SK-N-SH (cell line): ENCODE measurements at regions not wholly inside any gene's neighbourhood (a gene's known extent, or its start where the extent isn't known, plus 50 kb on each side); places are given as distances from the start of the nearest gene placed in this dataset.

Source experiments
- CTCF ChIA-PET: fragments of 300-600, 350-600 bp; formaldehyde crosslinking; extraction: SDS; loops from one replicate; lab custom pipeline; 2021; lab: Yijun Ruan, JAX
- POLR2A ChIA-PET: fragments of 350-600 bp; sonication (Branson Sonifier 250); formaldehyde crosslinking; extraction: SDS; loops from one replicate; lab custom pipeline; 2020; ENCODE audit warnings: antibody characterized with exemption, inconsistent platforms; lab: Yijun Ruan, JAX
- DNase-seq: peaks from one replicate; pipeline ENCODE4 v3.0.0; 2012
- H2AFZ ChIP-seq: fragments of 200-600 bp; sonication (generic); 2 replicates; pipeline ENCODE4 v1.8.1; 2016; ENCODE audit warnings: antibody characterized with exemption, mild to moderate bottlenecking, low read depth
- H3F3A ChIP-seq: fragments of 200-600 bp; sonication (generic); replicated peaks from 2 replicates; pipeline ENCODE3; 2016; ENCODE audit warnings: antibody characterized with exemption, mild to moderate bottlenecking; ENCODE audit not compliant: insufficient read depth
- H3K27ac ChIP-seq, 2 experiments: fragments of 200-500 bp in 1 of 2; fragments of 200-600 bp in 1 of 2; sonication (Bioruptor generic) in 1 of 2; sonication (generic), shearing (Covaris generic) in 1 of 2; 2 replicates each; pipeline versions ENCODE4 v1.5.1 to v1.6.1; 2014 to 2016; ENCODE audit warnings: low read depth in 2 of 2, inconsistent platforms in 1 of 2, low read length in 1 of 2, mild to moderate bottlenecking in 1 of 2, mixed read lengths in 1 of 2
- H3K27me3 ChIP-seq: fragments of 200-600 bp; sonication (generic), shearing (Covaris generic); 2 replicates; pipeline ENCODE4 v1.6.1; 2016; ENCODE audit warnings: mixed run types; ENCODE audit not compliant: insufficient read depth
- H3K36me3 ChIP-seq, 2 experiments: fragments of 200-500 bp in 1 of 2; fragments of 200-600 bp in 1 of 2; sonication (Bioruptor generic) in 1 of 2; sonication (generic) in 1 of 2; replicated peaks in 1 of 2; 2 replicates each; pipeline versions ENCODE3 to v1.5.1; 2014 to 2016; ENCODE audit warnings: low read length in 1 of 2, mild to moderate bottlenecking in 1 of 2; ENCODE audit not compliant: insufficient read depth in 2 of 2, control insufficient read depth in 1 of 2
- H3K4me1 ChIP-seq, 2 experiments: fragments of 200-500 bp in 1 of 2; fragments of 200-600 bp in 1 of 2; sonication (Bioruptor generic) in 1 of 2; sonication (generic), shearing (Covaris generic) in 1 of 2; 2 replicates each; pipeline versions ENCODE4 v1.5.1 to v1.6.1; 2014 to 2016; ENCODE audit warnings: low read depth in 1 of 2, low read length in 1 of 2, mixed run types in 1 of 2; ENCODE audit not compliant: insufficient read depth in 2 of 2, control insufficient read depth in 1 of 2
- H3K4me2 ChIP-seq: fragments of 200-600 bp; sonication (generic), shearing (Covaris generic); 2 replicates; pipeline ENCODE4 v1.6.1; 2017; ENCODE audit warnings: mixed run types
- H3K4me3 ChIP-seq, 2 experiments: fragments of 200-500 bp in 1 of 2; fragments of 200-600 bp in 1 of 2; sonication (Bioruptor generic) in 1 of 2; sonication (generic), shearing (Covaris generic) in 1 of 2; 2 replicates each; pipeline versions ENCODE4 v1.5.1 to v1.8.1; 2014 to 2016; ENCODE audit warnings: low read depth in 2 of 2, inconsistent platforms in 1 of 2, low read length in 1 of 2, mild to moderate bottlenecking in 1 of 2, mixed read lengths in 1 of 2, moderate library complexity in 1 of 2
- H3K79me2 ChIP-seq: fragments of 200-600 bp; sonication (generic); 2 replicates; pipeline ENCODE4 v1.8.1; 2017; ENCODE audit warnings: mild to moderate bottlenecking; ENCODE audit not compliant: insufficient read depth
- H3K9ac ChIP-seq: fragments of 200-600 bp; sonication (generic); 2 replicates; pipeline ENCODE4 v1.6.1; 2017; ENCODE audit warnings: mixed run types
- H3K9me2 ChIP-seq: fragments of 200-600 bp; sonication (generic); 2 replicates; pipeline ENCODE4 v1.6.1; 2017; ENCODE audit warnings: mixed run types
- H3K9me3 ChIP-seq: fragments of 200-600 bp; sonication (generic); 2 replicates; pipeline ENCODE4 v1.6.1; 2017; ENCODE audit warnings: mixed run types, mild to moderate bottlenecking, moderate library complexity
- H4K20me1 ChIP-seq: fragments of 200-600 bp; sonication (generic); 2 replicates; pipeline ENCODE4 v1.6.1; 2017; ENCODE audit warnings: mild to moderate bottlenecking, mixed run types; ENCODE audit not compliant: insufficient read depth
- CHD2 ChIP-seq: fragments of 150-350 bp; IDR thresholded peaks from 2 replicates; pipeline ENCODE4 v1.6.1; 2018; ENCODE audit warnings: low read length; ENCODE audit not compliant: partially characterized antibody
- ELF1 ChIP-seq: IDR thresholded peaks from 2 replicates; pipeline ENCODE4 v1.4.0; 2012
- EZH2phosphoT487 ChIP-seq: fragments of 200-600 bp; sonication (generic); IDR thresholded peaks from 2 replicates; pipeline ENCODE4 v1.6.1; 2017; ENCODE audit warnings: low read depth, mixed run types, mild to moderate bottlenecking, antibody characterized with exemption, moderate library complexity, borderline replicate concordance
- FOSL2 ChIP-seq: IDR thresholded peaks from 2 replicates; pipeline ENCODE4 v1.4.0; 2012; ENCODE audit warnings: low read depth, mild to moderate bottlenecking, moderate library complexity, borderline replicate concordance
- FOXJ3 ChIP-seq: sonication (generic); formaldehyde crosslinking; IDR thresholded peaks from 2 replicates; pipeline ENCODE4 v1.5.1; 2020; ENCODE audit warnings: mild to moderate bottlenecking, missing genetic modification reagents
- FOXM1 ChIP-seq: IDR thresholded peaks from 2 replicates; pipeline ENCODE4 v1.4.0; 2012; ENCODE audit warnings: low read depth, mild to moderate bottlenecking
- GABPA ChIP-seq: IDR thresholded peaks from 2 replicates; pipeline ENCODE4 v1.4.0; 2012; ENCODE audit warnings: low read depth, mild to moderate bottlenecking
- JUND ChIP-seq: IDR thresholded peaks from 2 replicates; pipeline ENCODE4 v1.4.0; 2012
- MEF2A ChIP-seq: IDR thresholded peaks from 2 replicates; pipeline ENCODE4 v1.4.0; 2012; ENCODE audit warnings: low read depth, borderline replicate concordance
- NFIC ChIP-seq: IDR thresholded peaks from 2 replicates; pipeline ENCODE4 v1.4.0; 2012; ENCODE audit warnings: borderline replicate concordance
- NRF1 ChIP-seq: IDR thresholded peaks from 2 replicates; pipeline ENCODE4 v1.6.1; 2012; ENCODE audit warnings: low read depth, mild to moderate bottlenecking, low read length
- RAD21 ChIP-seq: IDR thresholded peaks from 2 replicates; pipeline ENCODE4 v1.6.1; 2012; ENCODE audit warnings: mild to moderate bottlenecking, low read length
- RXRA ChIP-seq: IDR thresholded peaks from 2 replicates; pipeline ENCODE4 v1.4.0; 2012; ENCODE audit warnings: low read depth, mild to moderate bottlenecking, borderline replicate concordance
- SIN3A ChIP-seq: IDR thresholded peaks from 2 replicates; pipeline ENCODE4 v1.6.1; 2012; ENCODE audit warnings: low read depth, mild to moderate bottlenecking, low read length, moderate library complexity, borderline replicate concordance
- TCF12 ChIP-seq: IDR thresholded peaks from 2 replicates; pipeline ENCODE4 v1.4.0; 2012
- USF2 ChIP-seq: fragments of 150-350 bp; IDR thresholded peaks from 2 replicates; pipeline ENCODE4 v1.6.1; 2017; ENCODE audit warnings: antibody characterized with exemption, low read length, low read depth, borderline replicate concordance
- YY1 ChIP-seq: IDR thresholded peaks from 2 replicates; pipeline ENCODE4 v1.4.0; 2012; ENCODE audit warnings: low read depth, mild to moderate bottlenecking
- WGBS: methylation state at CpG from one replicate; pipeline ENCODE4 v1.1.6; 2017; ENCODE audit warnings: low lambda C conversion rate; 5-methylcytosine and 5-hydroxymethylcytosine counted together
- TF ChIP-seq, protein P1 (sequence below): IDR thresholded peaks from 2 replicates; pipeline ENCODE4 v1.4.0; 2012; ENCODE audit warnings: low read depth, borderline replicate concordance
- TF ChIP-seq, protein P2 (sequence below): fragments of 150-350 bp; IDR thresholded peaks from 2 replicates; pipeline ENCODE4 v1.6.1; 2016; ENCODE audit warnings: mild to moderate bottlenecking, low read depth, low read length

- Histone ChIP-seq H3K4me2 (no peak overlapping the region), H3K4me1 (peaks cover 0 to 14% of the 10 kb centered on the region in 2 experiments; a peak in 1 of 4 replicates), H3K4me3 (no peak overlapping the region), H3K79me2 (no peaks in the 10 kb centered on the region), H2AFZ (no peak overlapping the region), H3K9ac (no peak overlapping the region), H3K9me3 (no peaks in the 10 kb centered on the region), H3K36me3 (no peaks in the 10 kb centered on the region), H3K27ac (no peak overlapping the region), H3K9me2 (no peaks in the 10 kb centered on the region), H3K27me3 (no peaks in the 10 kb centered on the region), H3F3A (no peaks in the 10 kb centered on the region), H4K20me1 (no peaks in the 10 kb centered on the region)
- DNase-seq: no peak
- TF ChIP-seq GABPA: no peak
- TF ChIP-seq USF2: no peak
- no peak for TF ChIP-seq RAD21
- TF ChIP-seq, protein P1, sequence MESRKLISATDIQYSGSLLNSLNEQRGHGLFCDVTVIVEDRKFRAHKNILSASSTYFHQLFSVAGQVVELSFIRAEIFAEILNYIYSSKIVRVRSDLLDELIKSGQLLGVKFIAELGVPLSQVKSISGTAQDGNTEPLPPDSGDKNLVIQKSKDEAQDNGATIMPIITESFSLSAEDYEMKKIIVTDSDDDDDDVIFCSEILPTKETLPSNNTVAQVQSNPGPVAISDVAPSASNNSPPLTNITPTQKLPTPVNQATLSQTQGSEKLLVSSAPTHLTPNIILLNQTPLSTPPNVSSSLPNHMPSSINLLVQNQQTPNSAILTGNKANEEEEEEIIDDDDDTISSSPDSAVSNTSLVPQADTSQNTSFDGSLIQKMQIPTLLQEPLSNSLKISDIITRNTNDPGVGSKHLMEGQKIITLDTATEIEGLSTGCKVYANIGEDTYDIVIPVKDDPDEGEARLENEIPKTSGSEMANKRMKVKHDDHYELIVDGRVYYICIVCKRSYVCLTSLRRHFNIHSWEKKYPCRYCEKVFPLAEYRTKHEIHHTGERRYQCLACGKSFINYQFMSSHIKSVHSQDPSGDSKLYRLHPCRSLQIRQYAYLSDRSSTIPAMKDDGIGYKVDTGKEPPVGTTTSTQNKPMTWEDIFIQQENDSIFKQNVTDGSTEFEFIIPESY: no peak
- no peak for TF ChIP-seq YY1
- no peak for TF ChIP-seq SIN3A
- TF ChIP-seq ELF1: no peak
- no peak for TF ChIP-seq EZH2phosphoT487
- TF ChIP-seq RXRA: no peak
- TF ChIP-seq FOSL2: no peak
- TF ChIP-seq, protein P2, sequence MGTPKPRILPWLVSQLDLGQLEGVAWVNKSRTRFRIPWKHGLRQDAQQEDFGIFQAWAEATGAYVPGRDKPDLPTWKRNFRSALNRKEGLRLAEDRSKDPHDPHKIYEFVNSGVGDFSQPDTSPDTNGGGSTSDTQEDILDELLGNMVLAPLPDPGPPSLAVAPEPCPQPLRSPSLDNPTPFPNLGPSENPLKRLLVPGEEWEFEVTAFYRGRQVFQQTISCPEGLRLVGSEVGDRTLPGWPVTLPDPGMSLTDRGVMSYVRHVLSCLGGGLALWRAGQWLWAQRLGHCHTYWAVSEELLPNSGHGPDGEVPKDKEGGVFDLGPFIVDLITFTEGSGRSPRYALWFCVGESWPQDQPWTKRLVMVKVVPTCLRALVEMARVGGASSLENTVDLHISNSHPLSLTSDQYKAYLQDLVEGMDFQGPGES: no peak
- TF ChIP-seq JUND: no peak
- no peak for TF ChIP-seq TCF12
- TF ChIP-seq FOXM1: no peak
- TF ChIP-seq NRF1: no peak
- no peak for TF ChIP-seq FOXJ3 (CRISPR knock-in tag)
- no peak for TF ChIP-seq CHD2
- TF ChIP-seq MEF2A: no peak
- TF ChIP-seq NFIC: no peak
- 39% methylated on average over 15 of the region's 18 CpGs for WGBS
- POLR2A ChIA-PET: no interaction called here
- CTCF ChIA-PET: interaction anchor here (0.6 to 1.6 kb wide), 6 partner anchors 9 to 238 kb away, joined by 3 to 8 read pairs (median 4); no protein-coding TSS in a partner anchor
Observed at GRCh38 chr20:57108742-57109570, 157.5 kb downstream of the BMP7 start.
